ENCODE measurements at regions not wholly inside any gene's neighbourhood (a gene's known extent, or its start where the extent isn't known, plus 50 kb on each side); places are given as distances from the start of the nearest gene placed in this dataset.
"Not testable (repeated sequence)": the region's sequence is repeated elsewhere in the genome, so short reads cannot be mapped to it uniquely, and the experiment has no call there.

DNA sequence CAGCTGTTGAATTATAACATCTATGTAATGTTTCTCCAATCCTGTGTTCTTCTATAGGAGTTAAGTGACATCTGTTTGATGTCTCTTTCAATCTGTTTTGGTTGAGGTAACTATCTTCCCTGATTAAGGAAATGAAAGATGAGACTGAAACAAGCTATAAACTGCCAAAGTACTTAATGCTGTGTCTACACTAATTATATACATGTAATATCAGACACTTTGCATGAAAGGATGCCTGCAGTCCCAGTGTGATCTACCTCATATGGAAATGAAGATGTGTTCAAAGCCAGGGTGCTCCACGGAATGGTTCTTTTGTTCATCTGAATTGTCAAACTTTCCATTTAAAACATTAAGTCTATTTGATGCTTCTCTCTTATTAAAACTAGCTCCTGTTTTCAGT is 958.3 kb downstream of the GALC start:
- no peak for DNase-seq (ENCODE audit: low read depth)
- no peak overlapping the region for H3K4me3 ChIP-seq (ENCODE audit: low read depth, low read length)
- no peak for TF ChIP-seq CTCF (IDR thresholded peaks at IDR 0.05; ENCODE audit: low read depth, low read length, missing control alignments)

GRCh38 chr14:87030197-87030596 is 962.8 kb downstream of the GALC start:
- TF ChIP-seq CTCF (IDR thresholded peaks at IDR 0.05; ENCODE audit: low read depth, low read length, missing control alignments): no peak
- H3K4me3 ChIP-seq (ENCODE audit: low read depth, low read length): no peak overlapping the region
- no peak for DNase-seq (ENCODE audit: low read depth)

DNA sequence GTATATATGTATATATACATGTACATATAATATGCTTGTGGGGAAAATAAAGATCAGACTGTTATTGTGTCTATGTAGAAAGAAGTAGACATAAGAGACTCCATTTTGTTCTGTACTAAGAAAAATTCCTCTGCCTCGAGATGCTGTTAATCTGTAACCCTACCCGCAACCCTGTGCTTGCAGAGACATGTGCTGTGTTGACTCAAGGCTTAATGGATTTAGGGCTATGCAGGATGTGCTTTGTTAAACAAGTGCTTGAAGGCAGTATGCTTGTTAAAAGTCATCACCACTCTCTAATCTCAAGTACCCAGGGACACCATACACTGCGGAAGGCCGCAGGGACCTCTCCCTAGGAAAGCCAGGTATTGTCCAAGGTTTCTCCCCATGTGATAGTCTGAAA is 972.9 kb downstream of the GALC start:
- not testable (repeated sequence) for H3K4me3 ChIP-seq (ENCODE audit: low read depth, low read length); DNase-seq (ENCODE audit: low read depth)

DNA sequence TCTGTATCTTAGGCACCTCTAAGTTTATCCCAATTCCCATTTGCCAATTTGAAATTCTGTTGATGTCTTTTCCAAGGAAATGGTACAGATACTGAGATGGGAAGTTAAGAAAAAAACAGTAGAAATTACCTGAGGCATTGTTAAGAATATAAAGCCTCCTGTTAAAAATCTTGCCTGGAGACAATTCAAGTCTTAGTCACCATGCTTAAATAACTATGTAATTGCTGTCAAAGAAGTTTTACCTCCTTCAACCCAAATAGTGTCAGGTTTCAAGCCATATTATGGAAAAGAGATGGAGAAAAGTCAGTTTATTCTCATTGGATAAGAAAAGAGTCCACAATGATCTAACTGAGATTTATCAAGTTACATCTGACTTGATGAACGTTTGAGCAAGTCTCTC is 974.7 kb downstream of the GALC start:
- DNase-seq (ENCODE audit: low read depth): no peak
- no peak for TF ChIP-seq CTCF (IDR thresholded peaks at IDR 0.05; ENCODE audit: low read depth, low read length, missing control alignments)
- no peak overlapping the region for H3K4me3 ChIP-seq (ENCODE audit: low read depth, low read length)

DNA sequence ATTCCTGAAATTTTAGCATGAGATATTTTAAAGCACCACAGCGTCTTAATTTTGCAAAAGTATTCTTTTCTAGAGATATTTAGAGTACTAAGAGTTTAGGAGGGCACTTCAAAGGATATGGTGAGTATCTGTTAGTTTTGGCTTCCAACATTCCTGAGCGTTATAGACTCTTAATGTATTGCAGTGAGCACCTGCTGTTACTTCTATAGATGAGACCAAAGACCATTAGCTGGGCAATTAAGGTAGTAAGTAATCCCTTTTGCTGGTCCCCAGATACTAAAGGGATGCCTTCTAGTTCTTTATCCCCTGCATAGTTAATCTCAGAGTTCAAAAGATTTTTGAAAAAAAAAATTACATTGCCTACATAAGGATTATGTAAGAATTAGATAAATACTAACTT is 975.6 kb downstream of the GALC start:
- TF ChIP-seq CTCF (IDR thresholded peaks at IDR 0.05; ENCODE audit: low read depth, low read length, missing control alignments): no peak
- H3K4me3 ChIP-seq (ENCODE audit: low read depth, low read length): no peak overlapping the region
- DNase-seq (ENCODE audit: low read depth): no peak

DNA sequence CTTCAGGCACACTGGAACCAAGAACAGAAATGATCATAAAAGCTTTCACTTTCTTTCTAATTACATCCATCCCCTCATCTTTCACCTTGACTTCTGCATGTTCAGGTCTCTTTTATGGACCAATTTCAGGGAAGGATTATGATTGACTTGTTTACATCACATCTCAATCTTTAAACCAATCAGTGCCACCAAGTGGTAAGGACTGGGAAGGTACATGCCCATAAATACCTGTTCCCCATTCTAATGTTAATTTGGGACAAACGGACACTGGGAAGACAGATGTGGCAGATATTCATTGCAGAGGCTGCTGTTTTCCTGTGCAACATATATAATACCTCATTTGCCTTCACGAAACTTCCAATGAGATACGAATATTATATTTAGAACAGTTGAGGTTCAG is 978.1 kb downstream of the GALC start:
- no peak overlapping the region for H3K4me3 ChIP-seq (ENCODE audit: low read depth, low read length)
- no peak for TF ChIP-seq CTCF (IDR thresholded peaks at IDR 0.05; ENCODE audit: low read depth, low read length, missing control alignments)
- DNase-seq (ENCODE audit: low read depth): no peak

DNA sequence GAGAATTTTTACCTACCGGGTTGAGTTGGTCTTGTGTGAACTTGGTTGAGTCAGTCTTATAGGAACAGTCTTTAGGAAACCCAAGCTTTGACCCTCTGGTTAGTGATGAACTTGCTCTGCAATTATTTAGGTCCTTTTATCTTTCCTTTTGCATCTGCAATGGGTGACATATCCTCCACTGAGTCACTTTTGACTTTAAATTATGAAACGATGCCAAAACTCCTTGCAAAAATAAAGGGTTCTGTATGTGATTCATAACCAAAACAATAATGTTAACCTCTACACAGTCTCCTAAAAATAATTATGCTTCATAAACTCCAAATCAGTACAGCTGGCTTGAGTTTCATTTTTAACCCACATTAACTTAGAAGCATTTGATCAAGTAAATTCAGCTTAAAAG is 979.4 kb downstream of the GALC start:
- no peak for TF ChIP-seq CTCF (IDR thresholded peaks at IDR 0.05; ENCODE audit: low read depth, low read length, missing control alignments)
- no peak overlapping the region for H3K4me3 ChIP-seq (ENCODE audit: low read depth, low read length)
- no peak for DNase-seq (ENCODE audit: low read depth)

DNA sequence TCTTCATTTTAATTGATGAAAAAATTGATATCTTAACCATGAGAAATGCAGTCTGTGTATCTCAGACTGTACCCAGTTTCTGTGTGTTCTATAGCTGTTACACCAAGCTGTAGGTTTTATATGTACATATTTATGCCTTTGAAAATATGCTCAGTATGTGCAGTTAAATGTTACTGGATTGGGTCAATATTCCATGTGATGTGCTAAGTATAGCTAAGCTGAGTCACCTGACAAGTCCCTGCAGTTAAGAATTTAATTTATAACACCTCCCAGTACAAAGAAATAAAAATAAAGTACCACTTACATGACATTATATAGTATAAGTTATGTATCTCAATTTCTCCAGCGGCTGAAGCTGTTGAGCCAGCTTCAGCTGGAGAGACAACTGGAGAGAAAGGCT is 984.0 kb downstream of the GALC start:
- no peak for DNase-seq (ENCODE audit: low read depth)
- H3K4me3 ChIP-seq (ENCODE audit: low read depth, low read length): no peak overlapping the region
- no peak for TF ChIP-seq CTCF (IDR thresholded peaks at IDR 0.05; ENCODE audit: low read depth, low read length, missing control alignments)
